HG03342 (cell line): ENCODE measurements at regions not wholly inside any gene's neighbourhood (a gene's known extent, or its start where the extent isn't known, plus 50 kb on each side); places are given as distances from the start of the nearest gene placed in this dataset.
A peak's percentile ranks its signal among the peaks of the same experiment; 100 is the strongest.

Experiments
- ATAC-seq: cut with Tn5 transposase; IDR thresholded peaks from one replicate; pipeline ENCODE4 v1.9.1; 2021; ENCODE audit warnings: mild to moderate bottlenecking, moderate library complexity; ENCODE audit not compliant: unreplicated experiment

DNA sequence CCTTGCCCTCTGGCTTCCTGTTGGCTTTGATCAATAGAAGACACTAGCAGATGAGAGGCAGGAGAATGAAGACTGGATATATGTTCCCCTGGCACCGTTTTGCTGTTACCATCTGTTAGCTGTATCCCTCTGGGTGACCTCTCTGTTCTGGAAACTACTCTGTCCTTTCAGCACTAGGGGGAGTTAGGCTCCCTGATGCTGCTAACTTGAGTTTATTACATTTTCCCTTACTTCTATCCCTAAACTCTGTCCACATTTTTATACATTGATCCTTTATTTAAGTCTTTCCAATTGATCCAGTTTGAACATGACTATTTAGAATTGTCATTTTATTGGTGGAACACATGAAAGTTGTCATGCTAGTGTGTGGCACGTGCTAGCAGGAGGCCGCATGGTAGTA is 1014.3 kb upstream of the CDH2 start:
- ATAC-seq, result no peak

DNA sequence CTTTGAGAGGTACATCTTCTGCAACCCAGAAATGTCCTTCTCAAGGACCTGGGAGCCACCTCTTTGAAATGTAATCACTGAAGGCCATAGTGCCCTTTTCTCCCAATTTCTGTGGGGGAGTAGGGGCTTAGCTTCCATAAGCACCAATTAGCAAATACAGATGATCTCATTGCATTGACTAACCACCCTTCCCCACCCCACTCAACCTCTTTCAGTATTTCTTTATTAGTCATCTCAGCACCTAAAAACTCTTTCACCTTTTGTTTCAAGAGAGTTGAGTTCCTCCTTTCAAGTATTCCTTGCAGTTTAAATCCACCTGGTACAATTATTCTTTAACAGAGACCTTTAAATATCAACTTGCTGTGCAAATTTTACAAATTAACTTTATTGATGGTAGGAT is 1011.8 kb upstream of the CDH2 start:
- ATAC-seq, result peak; percentile 67

DNA sequence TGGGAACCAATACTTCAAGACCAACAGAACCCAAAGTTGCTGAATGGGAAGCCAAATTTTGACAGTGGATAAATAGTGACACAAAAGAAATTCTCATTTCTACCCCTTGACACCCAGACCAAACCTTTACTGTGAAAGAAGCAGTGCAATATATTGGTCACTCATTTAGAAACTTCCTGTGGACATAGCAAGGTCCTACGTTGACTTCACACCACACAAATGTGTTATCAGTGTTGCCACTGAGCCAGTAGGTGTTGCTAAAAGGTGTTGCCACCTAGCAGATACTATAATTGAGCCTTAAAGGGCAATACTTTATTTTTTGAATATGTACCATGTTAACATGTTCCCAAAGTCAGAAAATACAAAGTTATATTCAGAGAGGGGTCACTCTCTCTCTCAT is 1008.9 kb upstream of the CDH2 start:
- ATAC-seq, result no peak

DNA sequence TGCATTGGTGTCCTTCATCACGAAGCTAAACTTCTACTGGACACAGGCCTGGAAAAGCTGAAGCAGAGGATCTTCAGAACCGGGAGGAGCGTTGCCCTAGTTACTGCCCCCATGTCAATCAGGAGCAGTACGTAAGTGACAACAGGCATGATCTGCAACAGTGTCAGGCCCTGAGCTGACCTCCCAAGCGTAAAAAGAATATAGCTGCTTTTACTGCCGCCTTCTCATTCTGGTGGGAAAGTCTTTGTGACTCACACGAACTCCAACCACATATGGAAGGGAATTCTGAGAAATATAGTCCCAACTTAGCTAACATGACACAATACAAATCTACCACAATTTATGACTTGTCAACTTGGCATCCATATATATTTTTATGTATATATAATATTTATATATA is 1007.7 kb upstream of the CDH2 start:
- no peak for ATAC-seq

DNA sequence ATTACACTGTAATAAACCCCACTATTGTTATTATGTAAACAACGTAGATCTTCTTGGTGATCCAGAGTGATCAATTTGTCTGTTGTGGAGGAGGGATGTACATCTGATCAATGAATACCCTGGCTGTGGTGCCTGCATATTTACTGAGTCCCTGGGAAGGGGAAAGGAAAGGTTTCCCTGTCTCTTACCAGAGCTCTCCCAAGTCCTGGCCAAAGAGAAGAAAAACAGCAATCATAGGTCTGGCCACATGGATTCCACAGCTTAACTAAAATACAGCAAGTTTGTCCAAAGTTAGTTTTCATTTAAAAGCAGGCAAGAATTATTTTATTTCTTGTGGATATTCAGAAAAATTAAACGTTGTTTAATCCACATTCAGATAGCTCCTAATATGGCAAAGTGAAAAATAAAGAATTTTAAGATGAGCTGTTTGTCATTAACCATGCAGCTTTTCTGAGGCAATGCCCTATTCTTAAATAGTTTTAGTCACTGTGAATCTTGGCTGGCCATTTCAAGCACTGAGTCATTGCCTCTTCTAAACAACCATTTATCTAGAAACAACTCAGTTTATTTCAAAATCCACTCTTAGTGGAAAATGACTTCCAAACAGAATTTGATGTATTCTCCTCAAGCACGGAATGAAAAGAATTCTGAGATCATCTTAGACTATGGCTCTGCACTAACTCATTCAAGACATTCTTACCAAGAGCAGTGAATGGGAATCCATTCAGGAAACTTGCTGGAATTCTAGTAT is 1004.4 kb upstream of the CDH2 start:
- no peak for ATAC-seq

DNA sequence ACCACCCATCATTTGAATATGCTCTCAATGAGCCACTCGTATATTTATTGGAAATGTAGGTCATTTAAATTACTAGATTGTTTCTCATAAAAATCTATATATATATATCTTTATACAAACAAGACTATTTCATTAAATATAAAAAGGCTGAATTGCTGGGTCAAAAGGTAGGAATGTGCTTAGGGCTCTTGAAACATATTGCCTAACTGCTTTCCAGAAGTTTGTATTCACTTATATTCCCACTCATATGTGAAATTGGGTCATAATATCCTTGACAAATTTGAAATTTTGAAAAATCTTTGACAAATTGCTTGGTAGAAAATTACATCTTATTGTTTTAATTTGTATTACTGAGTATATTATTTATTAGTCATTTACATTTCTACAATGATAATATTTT is 999.8 kb upstream of the CDH2 start:
- no peak for ATAC-seq

DNA sequence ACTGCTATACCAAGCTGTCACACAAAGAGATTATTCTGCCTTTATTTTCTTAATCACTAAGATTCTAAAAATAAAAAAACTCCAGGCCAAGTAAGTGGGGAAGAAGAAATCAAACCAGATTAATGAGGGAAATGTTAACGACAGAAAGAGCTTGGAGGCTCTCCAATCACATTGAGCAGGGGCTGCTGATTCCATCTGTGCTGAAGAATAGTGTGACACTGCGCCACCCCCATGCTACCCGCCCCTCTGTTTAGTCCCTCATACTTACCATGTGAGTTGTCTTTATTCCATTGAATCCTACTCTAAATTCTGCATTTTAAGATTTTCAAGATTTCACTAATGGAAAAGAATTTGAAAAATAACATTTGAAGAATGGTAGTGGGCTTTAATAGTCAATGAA is 998.0 kb upstream of the CDH2 start:
- ATAC-seq, result no peak

DNA sequence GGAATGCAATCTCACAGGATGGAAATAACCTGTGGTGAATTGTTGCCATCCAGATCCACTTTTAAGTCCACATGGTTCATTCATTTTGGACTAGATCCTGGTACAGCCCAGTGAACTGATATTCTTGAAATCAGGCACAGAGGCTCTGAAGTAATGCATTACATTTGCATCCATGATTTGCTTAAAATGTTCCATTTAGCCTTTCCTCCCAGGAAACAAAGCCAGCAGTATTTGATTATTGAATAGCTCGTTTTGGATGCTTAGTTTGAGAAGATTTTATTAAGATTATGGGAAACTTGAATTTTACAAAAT is 995.8 kb upstream of the CDH2 start:
- no peak for ATAC-seq

DNA sequence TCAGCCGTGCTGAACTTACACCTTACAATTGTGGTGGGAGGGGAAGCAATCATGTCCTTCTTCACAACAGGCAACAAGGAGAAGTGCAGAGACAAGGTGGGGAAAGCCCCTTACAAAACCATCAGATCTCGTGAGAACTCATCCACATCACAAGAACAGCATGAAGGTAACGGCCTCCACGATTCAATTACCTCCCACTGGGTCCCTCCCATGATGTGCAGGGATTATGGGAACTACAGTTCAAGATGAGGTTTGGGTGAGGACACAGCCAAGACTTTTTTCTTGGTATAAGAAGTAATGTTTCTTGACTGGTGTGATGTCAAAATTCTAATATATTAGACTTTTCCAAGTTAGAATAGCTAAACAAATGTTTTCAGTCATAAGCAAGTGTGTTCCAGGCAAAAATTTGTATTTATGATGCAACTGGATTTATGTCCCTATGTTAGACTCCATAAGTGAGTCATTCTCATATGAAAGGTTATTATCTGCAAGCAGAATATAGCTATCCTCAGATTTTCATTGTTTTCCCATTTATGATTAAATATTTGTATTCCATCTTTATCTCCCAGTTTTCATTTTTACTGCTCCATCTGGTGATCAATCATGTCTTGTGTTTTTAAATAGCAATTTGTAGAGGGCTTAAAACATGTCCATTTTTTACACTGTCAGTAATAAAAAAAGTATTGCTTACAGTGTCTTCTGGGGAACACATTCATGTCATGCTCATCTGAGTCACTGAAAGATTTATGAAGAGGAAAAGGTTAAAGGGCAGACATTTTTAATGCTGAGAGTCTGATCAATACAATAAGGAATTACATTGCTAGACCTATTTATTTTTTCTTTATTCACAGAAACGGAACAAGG is 995.2 kb upstream of the CDH2 start:
- no peak for ATAC-seq

DNA sequence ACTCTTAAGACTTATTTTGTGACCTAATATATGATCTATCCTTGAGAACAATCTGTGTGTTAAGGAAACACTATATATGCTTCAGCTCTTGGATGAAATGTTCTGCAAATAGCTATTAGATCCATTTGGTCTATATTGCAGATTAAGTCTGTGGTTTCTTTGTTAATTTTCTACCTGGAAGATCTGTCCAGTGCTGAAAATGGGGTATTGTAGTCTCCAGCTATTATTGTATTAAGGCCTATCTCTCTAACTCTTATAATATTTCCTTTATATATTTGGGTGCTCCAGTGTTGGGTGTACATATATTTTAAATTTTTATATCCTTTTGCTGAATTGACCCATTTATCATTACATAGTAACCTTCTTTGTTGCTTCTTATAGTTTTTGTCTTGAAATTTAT is 992.7 kb upstream of the CDH2 start:
- ATAC-seq, result no peak

DNA sequence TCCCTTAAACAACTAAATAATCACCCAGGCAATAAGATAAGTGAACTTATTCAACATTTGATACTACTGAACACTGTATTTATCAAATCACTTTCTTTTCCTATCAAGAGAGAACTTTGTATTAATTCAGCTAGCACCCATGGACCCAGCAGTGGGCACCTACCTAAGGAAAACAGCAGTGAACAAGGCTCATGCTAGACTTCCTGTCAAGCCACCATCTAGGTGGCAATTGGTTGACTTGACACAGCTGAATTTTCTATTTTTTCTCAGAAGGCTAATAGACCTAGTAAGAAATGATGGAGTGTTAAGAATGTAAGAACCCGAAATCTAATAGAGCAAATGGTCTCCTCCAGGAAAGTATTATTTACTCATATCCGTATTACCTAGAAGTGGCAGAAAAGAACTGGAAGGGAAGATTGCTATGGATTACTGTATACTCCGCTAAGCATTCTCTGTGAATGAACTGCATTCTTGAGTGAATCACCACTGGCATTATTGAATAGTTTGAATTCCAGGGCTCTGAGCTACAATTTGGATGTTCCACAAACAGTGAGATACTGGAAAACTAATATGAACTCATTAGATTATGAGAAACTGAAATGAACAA is 988.2 kb upstream of the CDH2 start:
- no peak for ATAC-seq

DNA sequence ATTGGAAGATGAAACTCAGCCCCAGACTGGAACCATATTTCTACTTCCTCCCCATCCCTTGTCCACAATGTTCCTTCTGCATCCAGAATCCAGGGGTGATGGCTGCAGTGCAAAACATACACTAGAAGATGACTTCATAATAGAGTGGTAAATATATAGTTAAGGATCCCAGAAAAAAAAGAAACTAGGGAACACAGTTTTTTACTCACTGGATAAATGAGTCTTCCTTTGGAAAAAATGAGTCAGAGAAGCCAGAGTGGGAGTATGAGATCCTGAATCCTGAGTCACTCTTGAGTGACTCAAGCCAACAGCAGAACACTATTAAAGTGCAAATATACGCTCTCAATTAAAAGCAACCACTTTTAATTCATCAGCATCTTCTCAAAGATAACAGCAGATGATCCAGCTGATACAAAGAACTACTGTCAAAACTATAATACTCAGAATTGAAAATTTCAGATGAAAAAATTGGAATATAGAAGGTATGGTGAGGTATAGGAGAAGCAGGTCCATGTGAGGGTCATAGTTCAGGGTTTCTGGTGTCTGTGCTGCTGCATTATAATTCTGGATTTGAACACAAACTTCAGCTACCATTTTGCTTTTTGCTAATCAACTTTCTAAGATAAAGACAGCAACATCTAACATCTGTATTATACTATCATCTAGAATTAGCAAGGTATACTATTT is 987.2 kb upstream of the CDH2 start:
- no peak for ATAC-seq

DNA sequence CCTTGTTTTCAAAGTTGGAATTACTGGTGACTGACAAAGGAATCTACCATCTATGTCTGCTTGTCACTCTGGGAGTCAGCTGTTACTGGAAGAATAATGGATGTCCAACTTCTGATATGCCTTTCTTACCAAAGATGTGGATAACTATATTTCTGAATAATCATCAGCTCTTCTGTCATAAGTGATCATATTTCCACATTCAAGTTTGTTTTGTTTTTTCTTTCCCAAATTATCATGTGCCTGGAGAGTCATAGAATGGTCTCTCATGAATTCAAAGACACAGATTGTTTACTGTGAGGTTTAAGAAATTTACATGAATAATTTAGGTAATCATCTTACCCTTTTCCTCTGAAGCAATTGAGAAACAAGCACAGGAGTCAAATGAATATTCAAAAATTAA is 986.7 kb upstream of the CDH2 start:
- ATAC-seq, result no peak

DNA sequence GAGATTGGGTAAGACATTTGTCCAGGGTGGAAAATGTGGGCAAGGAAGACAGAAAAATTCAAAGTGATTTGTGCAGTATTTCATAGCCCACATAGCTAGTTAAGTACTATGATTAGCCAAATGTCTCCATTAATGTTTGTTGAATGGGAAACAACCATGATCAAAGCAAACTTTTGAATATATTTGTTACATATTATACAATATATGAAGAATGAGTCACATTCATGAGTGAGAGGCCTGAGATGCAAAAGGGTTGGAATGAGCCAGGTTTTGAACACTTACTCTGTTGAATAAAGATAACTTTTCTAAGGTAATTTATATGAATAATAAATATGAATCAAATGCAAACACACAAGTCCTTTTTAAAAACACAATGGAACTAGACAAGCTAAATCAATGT is 984.5 kb upstream of the CDH2 start:
- ATAC-seq, result no peak

DNA sequence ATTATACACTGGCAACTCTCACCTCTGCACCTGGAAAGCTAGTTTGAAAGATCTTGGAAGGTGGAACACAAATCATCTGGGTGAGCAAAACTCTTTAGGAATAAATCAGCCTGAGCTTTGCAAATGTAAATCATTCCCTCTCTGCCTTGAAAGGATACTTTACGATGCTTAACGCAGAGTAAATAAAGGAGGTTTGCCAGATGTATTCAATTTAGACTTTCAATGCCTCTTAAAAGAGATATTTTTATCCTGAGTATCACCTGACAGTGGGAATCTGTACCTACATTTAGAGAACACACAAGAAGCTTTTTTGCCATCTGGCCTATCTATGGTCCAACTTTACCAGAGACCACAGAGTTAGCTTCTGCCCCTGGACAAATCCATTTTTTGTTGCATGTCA is 983.2 kb upstream of the CDH2 start:
- ATAC-seq, result no peak

DNA sequence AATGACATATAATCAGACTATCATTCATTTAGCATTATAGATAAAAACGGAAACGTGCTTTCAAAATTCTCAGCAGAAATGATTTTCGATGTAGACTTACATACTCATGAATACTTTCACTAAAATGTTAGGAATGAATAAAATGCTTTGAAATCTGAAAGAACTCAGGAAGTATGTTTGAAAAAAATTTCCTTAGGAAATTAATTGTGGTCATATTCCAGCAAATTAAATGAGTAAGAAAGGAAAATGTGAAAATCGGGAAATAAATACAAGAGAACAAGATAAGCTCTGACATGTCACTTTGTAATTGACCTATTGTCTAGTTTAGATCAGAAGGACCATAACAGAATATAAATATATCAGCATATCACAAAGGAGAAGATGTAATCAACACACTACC is 981.0 kb upstream of the CDH2 start:
- no peak for ATAC-seq

DNA sequence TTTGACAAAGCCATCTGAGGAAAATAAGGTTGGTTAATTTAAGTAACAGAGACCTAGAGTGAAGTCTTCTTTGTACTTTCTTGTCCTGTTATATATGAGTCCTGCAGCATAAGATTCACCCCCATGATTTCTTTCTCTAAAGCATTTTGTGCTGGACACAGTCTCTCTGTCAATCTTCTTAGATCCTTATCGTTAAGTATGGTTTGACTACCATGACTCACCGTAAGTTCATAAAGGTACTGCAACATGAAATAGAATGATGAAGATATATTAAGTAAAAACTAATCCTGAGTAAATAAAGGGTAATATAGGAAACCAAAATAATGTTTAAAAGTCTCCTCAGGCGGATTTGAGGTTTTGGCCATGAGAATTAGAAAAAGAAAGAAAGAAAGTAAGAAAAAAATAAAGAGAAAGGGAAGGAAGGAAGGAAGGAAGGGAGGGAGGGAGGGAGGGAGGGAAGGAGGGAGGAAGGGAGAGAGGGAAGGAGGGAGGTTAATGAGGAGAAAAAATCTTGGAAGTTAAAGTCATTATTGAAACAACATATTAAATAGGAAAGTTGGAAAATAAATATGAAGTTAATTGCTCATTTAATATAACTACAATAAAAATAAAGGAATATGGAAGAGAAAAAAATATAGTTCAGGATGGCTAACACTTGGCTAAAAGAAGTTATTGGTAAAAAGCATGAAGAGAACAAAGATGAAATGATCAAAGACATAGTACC is 980.3 kb upstream of the CDH2 start:
- no peak for ATAC-seq

DNA sequence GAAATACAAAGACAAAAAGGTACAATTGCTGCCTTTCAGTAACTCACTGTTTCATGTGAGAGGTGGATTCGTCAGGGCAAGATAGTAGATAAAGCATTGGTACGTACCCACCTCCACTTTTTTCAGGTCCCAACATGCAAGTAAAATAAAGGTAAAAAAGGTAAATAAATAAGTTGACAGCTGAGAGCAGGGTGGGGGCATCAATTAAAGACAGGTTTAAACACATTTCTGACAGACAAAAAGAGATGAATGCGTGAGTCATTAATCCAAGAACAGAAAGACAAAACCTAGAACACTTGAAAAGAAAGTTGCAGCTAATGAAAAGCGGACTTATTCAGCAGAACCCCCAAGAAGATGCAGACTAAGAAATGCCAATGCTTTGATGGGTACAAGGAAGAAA is 979.6 kb upstream of the CDH2 start:
- no peak for ATAC-seq

DNA sequence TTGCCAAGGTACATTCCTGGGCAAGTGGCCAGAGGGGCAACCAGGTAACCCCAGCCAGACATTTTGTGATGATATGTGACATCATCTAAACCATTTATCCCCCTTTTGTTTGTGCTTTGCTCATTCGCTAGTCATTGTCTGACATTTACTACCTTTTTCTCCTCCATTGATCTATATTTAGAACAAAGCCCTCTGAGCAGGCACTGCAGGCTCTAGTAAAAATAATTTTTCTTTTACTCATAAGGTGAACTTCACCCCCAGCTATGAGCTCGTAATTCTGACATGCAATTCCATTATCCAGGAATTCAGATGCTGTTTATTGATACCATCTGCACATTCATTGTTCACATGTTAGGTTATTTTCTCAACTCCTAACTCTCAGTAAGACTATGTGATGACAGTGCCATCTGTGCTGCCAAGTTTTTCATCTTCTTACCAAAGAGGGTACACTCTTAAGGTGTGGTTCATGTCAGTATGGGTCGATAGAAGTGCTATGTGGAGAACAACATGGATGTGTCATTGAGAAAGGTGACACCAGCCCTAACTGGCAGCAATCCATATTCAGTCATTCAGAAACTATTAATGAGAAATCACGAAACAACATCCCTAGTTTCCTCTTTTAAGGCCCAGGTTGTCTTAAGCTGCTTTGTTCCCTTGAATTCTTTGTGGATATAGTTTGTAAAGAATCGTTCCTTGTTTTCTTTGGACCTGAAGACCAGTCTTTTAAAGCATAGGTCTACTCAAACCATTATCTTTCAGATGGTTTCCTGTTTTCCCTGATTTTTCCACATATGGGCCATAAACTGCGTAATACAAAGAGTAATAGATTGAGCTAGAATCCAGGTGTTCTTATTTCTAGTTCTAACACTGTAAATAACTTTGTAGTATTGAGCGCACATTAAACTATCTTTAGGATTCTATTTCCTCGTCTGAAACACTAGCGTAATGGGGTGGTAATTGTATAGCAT is 978.1 kb upstream of the CDH2 start:
- no peak for ATAC-seq

DNA sequence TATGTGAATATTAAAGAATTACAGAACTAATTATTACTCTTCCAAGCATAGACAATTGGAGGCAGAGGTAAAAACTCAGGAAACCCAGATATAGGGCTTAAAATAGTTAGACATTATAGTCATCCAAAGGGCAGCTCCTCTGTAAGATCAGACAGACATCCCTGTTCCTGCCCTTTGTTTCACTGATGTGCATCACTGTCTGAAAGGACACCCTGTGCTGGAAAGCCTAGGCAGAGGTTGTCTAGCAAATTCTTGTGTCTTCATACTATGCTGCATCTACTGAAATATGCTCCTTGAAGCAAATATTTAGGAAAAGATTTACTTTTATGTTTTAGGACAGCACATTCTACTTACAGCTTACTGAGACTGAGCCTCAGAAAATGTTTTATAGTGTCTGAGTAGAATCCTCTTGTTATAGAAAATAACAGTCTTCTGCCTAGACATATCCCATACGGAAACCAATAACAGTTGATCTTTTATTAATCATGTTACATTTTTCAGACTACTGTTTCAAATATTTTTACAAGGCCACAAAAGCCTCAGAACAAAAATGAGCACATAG is 977.3 kb upstream of the CDH2 start:
- no peak for ATAC-seq
